Stimulated activated CD4-positive, alpha-beta T cell treated with anti-CD3 and anti-CD28 coated beads, TNF-alpha, amount 100 ng/mL, for 4 hours (primary cell): ENCODE measurements at regions not wholly inside any gene's neighbourhood (a gene's known extent, or its start where the extent isn't known, plus 50 kb on each side); places are given as distances from the start of the nearest gene placed in this dataset.

Source experiments
- DNase-seq, 3 experiments: peaks; one replicate each; pipeline ENCODE4 v3.0.0-alpha.2; 2020; ENCODE audit warnings: low read depth in 3 of 3

DNA sequence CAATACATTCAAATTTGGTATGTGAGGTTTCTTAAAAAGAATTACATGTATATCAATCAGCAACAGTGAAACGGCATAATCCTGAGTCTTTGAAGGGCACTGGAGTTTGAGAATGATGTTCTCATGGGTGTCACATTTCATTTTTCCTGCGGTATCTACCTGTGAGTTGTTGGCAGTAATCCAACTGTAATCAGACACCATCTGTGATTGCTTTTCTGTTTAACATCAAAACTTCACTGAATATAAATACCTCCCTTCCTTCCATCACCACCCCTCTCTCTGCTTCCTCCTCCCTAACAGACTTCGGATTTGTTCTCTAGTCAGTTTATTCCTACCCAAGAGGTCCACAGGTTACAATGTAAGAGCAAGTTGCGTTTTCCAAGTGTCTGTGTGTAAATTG lies 275.2 kb upstream of the PCSK5 start:
- DNase-seq: no peak

DNA sequence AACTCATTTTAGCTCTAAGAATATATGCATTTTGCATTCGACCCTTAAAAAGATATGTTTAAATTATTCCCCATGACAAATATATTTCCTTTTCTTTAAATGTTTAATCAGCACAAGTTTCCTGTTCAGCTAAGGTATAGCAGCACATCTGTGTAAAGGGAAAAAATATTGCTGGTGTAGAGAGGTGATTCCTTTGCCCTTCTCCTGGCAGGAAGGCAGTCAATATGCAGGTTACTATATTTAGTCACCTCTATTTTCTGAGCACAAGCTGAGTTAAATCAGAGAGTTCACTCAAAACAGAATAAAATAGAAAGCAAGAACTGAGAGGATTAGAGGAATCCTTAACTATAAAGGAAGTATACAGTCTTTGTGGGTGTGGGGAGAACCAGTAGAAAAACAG lies 274.4 kb upstream of the PCSK5 start:
- DNase-seq: no peak

DNA sequence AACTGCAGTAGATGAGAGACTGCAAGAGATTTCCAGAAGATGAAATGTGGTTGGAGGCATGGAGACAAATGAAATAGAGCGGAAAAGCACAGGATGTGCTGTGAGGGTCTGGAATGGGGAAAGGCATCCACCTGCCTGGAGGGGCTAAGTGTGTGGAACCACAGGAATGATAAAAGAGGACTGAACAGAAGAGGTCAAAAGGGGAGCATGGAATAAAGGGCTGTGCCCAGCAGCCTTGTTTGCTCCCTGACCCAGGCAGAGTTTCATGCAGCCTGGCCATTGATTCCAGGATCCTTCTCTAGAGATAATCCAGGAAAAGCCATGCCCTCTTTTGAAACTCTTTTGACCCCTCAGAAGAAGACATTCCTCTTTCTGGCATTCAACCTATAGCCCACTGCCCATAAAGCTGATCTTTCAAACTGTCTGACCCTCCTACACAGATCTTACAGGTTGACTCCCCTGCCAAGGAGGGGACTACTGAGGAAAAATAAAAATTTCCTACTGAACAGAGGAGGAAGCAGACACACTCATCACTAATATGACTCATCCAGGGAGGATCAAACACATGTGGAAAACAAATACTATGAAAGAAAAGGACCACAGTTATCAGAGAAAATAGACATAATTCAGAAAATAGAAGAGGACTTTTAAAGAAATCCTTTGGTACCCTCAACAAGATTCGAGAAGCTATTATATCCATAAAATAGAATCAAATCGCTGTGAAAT lies 273.5 kb upstream of the PCSK5 start:
- no peak for DNase-seq

DNA sequence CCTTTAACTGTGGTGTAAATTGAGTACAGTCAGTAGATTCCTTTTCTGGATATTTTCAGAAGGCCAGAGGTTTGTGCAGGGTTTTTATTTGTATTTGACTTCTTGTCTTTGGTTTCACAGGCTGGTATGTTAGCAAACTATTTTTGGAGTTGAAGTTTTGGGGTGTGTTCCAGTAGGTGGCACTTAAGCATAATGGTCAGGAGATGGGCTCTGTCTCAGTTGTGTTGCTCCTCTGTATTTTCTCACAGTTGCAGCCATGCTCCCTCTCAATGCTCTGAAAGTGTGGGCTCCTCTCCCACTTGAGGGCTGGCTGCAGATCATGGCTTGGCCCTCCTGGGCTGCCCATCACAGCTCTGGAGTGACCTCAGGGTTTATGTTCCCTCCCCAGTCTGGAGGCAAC lies 267.0 kb upstream of the PCSK5 start:
- DNase-seq: no peak

DNA sequence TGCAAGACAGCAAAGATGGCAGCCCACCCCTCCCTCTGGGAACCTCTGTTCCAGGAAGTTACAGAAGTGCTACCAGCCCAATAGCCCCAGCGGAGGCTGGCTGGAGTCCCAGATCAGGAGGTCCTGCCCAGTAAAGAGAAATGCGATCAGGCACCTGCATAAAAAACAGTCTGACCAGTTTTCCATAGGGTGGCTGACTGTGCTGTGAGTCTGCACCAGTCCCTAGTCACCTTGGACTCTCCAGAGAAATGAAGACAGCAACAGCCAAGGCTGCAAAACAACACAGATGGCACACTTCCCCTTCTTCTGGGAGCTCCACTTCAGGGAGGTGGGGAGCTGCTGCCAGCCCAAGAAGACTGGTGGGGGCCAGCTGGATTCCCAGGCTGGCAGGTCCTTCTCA lies 265.5 kb upstream of the PCSK5 start:
- DNase-seq: no peak

DNA sequence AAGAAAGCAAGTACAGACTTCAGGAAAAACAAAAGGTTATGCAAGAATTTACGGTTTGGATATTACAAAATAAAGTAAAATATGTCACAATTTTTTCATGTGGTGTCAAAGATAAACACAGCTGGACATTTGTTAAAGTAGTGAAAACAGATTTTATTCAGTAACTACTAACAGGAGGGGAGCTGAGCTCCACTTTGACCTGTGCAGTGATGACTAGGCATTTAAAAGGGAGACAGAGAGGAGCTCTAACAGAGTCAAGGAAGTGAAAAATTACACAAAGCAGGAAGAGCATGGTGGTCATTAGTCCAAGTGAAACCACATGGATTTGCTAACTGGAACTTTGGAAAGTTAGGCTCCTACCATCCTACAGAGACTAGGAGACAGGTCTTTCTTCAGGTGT lies 263.6 kb upstream of the PCSK5 start:
- no peak for DNase-seq

DNA sequence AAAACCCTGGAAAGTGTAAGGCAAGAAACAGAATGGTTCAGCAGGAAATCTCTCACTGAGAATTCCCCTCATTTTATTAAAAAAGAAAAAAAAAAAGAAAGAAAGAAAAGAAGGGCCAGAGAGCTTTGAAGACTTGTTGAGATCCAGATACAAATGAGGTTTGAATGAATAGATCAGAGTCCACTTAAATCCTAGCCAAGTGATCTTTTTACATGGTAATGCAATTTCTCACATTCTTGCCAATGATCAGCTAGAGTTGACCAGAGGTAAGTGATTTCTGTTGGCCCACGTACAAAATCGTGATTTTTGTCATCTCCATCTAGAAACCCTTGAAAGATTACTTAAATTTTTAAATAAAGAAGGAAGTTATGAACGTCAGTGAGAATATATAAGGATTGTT lies 261.5 kb upstream of the PCSK5 start:
- no peak for DNase-seq

DNA sequence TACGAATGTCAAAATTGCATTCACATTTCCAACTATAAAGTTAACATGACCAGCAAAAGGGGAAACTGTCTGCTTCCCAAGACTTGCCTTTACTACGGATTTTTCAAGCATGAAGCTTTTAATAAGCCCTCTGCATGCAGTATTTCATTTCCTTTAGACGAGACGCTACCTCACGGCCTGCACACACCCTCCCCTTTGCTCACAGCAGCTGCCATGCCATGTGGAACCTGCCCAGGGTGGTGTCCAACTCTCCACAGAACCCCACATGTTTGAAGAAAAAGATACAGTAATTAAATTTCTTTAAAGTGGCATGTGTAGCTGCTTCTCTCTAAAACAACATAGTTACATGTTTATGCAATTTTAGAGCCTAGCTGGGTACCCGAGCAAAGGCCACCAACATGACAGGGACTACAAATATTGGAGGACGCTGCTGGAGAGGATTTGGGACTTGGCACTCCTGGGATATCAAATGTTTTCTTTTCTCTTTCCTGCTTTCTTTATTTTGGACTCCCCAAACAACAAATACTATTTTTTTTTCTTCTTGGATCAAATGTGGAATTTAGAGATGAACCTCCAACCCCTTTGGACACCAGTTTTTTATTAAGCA lies 256.9 kb upstream of the PCSK5 start:
- no peak for DNase-seq

DNA sequence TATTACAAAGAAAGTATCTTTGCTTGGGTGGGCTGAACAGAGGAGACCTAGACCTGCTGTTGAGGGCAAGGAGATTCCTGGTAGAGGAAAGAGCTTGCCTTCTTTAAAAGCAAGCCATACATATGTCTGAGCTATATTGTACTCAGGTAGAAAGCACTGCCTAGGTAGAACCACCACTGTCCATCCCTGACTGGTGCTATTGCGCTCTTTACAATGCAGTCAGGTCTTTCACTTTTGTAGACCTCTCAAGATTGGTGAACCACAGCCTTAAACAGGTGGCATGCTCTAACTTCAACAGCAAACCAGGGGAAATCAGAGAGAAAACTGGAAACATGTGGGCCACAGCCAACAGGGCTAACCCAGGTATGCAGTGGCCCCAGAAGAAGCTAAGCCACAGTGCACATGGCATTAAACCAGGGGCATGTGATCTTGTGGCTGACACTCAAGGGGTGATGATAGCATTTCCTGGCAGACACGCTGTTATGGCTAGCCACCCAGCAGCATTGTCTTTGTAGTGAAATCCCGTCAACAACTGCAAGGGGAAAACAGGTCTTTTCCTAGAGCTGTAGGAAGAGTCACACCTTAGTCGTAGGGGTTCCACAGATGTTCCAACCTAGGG lies 253.9 kb upstream of the PCSK5 start:
- no peak for DNase-seq

DNA sequence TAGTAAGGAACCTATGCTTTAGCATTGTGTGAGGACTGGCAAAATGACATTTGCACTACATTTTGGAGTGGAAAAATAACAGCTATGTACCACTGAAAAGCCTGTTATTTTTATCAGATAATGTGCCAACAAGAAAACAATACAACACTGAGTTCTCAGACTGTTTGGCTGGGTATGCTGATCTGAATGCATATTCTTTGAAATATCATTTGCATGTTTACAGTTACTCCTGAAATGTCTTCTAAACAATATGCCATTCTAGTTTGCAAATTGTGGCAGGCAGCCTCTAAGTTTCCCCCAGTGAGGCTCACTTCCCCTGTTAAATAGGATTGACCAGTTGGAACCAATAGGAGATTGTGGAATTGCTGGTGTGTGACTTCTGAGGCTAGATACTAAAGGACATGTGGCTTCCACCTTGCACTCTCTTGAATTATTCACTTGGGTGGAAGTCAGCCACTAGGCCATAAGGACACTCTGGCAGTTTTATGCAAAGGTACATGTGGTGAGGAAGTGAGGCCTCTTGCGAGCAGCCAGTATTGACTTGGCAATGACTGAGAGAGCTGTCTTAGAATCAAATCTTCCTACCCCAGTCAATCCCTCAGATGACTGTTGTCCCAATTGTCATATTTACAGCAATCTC lies 250.4 kb upstream of the PCSK5 start:
- DNase-seq: no peak

DNA sequence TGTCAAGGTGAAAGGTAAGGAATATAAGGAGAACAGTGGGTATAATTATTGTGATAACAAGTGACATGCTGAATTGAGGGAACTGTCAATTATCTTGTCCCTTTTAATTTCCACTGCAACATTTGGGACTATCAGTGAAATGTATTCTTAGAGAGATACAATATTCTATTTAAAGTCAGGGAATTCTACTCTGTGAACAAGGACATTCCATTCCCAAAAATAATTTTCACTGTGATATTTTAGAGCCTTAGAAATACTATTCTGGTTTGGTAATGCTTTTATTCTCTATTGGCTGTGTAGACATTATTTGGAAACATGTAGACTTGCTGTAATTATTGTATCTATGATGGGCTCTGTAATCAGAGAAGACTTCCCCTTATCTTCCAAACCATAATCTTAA lies 248.0 kb upstream of the PCSK5 start:
- no peak for DNase-seq

DNA sequence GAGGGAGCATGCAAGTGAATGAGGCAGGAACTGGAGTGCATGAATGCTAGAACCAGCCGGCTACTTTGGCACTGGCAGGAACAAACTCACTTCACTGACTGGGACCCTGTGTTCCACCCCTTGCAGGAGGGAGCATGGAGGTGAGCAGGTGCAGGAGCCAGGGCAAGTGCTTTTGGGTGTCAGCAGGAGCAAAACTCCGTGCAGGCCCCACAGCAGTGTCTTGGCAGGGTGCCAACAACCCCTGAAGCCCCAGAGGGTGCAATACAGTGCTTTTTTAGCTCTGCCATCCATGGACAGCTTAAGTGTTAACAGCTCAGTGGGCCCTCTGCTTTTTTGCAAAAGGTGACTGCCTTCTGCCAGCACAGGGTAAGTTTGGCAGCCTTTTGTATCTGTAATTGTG lies 245.8 kb upstream of the PCSK5 start:
- no peak for DNase-seq

DNA sequence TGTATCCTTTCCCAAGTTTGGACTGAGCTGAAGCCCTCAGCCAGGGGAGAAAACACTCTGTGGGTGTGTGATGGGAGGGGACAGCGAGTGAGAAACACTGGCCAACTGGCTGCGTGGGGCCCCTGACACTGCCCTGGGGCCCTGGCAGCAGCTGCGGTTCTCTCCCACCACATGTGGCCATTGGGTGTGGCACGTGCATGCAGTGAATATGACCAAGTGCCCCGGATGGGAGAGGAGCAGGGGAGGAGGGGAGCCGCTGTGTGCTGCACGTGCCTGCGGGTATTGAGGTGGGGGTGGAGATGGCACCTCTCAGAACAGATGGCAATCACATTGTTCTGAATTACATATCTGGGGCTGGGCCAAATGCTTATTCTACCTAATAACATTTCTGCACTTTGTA lies 242.4 kb upstream of the PCSK5 start:
- DNase-seq: no peak

DNA sequence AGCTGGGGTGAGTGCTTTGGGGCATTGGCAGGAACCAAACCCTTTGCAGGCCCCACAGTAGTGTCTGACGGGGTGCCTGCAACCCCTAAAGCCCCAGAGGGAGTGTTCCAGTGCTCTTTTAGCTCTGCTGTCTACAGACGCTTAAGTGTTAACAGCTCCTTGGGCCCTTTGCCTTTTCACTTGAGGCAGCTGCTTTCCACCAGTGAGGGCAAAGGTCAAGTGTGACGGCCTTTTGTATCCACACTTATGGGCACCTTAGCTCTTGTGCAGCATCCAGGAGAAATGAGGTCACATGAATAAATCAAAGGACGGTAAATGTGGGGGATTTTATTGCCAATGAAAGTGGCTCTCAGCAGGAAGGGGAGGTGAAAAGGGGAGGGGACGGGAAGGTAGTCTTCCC lies 241.4 kb upstream of the PCSK5 start:
- DNase-seq: no peak

DNA sequence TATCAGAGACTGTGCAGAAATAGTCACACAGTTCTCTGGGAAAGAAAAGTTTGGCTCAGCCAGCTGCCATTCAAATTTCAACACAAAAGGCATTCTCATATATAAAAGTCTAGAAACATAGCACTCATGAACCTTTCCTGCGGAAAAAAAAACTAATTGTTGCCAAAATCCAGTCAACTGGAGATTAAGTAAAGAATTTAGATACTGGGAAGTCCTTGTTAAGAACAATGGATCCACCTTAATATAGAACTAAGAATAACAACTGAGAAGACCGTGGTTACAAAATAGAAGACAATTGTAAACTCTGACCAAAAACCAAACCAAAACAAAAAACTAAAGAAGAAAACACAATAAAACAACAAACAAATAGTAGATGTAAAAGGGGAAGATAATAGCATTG lies 238.8 kb upstream of the PCSK5 start:
- DNase-seq: no peak

DNA sequence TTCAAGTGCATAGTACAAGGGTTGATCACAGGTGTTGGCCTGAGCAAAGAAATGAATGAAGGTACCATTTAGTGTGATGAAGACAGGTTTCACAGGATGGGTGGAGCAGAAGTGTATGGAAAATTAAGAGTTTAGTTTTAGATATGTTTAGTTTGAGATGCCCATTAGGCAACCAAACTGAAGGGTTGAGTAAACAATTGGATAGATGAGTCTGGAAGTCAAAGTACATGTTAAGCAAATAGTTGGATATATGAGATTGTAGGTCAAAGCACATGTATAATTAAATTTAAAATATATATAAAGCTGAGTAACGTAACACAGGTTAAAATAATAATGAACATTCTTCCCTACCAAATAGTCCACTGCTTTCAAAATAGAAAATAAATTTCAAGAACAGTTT lies 237.1 kb upstream of the PCSK5 start:
- no peak for DNase-seq

DNA sequence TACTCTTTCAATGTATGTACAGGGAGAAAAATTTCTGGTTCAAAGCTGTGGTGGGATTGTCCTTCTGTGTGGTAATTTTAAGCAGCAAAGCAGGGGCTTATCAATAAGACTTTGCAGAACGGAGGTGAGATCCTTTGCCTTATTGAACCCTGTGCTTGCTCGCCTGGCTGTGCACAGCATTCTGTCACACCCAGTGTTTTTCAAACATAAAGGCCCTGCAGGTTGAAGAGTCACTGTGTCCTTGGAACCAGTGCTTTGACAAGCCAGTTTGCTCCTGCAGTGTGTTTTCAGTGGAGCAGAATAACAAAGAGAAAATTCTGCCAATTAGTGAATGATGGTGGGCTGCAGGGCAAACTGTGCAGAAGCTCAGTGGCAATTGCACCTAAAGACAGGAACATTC lies 236.7 kb upstream of the PCSK5 start:
- DNase-seq: no peak

DNA sequence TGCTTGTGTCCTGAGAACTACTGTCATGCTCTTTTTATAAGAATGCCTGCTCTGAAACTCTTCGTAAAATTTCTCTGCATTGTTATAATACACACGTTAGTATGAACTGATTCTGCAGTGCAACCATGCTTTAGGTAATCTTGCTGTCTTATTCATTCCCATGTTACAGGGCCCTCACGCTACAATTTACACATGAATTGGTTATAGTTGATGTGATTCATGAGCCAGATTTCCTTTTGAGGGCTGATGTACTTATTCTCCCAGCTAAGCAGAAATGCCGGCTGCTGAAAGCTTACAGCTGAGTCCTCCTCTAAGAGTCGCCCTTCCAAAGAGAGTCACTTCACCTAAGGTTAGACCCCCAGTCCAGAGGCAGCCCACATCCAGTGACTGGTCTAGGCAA lies 233.5 kb upstream of the PCSK5 start:
- DNase-seq: no peak

DNA sequence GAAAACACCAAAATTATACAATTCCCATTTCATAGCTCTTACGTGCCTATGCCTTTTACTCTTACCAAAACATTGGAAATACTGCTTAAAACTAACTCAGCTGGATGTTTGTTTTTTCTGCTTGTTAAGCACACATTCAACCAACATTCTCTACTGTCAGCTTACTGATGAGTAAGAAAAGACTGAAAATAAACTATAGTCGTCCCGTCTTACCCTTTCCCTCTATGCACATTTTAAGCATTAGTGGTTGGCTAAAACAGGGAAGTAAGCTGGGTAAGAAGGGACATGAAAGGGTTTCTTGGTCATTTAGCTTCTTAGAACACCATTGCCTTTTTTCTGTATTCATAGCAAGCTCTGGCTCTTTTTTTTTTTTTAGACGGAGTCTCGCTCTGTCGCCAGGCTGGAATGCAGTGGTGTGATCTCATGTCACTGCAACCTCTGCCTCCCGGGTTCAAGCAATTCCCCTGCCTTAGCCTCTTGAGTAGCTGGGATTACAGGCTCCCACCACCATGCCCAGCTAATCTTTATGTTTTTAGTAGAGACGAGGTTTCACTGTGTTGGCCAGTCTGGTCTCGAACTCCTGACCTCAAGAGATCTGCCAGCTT lies 232.1 kb upstream of the PCSK5 start:
- no peak for DNase-seq

DNA sequence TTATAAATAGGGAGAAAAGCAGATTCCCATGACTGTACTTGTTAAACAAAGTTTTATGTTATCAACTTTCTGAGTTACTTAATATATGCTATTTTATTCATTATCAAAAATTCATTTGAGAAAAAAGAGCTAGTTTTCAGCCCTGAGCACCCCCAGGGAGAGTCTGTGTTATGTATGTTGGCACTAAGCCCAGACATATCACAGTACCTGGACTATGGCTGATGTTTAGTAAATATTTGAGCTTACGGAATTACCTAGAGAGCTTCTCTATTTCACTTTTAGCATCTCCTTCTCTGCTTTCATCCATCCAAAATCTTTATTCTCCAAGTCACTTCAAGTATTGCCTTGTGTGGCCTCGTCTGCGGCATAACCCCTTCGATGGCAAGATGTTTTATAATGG lies 225.9 kb upstream of the PCSK5 start:
- no peak for DNase-seq

DNA sequence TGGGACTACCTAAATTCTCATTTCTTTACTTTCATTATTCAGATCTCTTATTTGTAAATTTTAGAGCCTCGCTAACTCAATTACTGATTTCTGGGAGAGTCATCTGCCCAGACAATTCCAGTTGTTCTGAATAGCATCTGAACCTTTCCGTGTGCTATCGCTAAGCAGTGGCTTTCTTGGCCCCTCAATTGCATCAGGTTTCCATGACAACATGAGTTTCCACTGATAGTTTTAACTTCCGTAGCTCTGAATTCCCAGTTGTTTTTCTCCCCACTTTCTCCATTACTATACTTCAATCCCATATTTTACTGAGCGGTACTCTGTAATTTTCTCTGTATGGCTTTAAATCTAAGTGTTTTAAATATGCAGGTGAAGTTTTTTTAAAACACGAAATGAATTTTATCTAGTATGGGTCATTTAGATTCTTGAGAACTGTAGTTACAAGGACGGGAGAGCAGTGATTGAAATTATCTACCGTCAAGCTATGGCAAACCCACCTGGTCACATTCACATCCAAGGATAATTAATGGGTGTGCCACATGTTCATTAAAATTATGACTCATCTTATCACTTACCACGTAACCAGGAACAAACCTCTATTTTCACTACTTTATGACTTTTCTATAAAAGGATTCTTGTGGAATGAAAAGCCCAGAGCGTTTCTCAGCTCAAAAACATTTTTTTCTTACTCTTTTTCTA lies 223.5 kb upstream of the PCSK5 start:
- DNase-seq: no peak

DNA sequence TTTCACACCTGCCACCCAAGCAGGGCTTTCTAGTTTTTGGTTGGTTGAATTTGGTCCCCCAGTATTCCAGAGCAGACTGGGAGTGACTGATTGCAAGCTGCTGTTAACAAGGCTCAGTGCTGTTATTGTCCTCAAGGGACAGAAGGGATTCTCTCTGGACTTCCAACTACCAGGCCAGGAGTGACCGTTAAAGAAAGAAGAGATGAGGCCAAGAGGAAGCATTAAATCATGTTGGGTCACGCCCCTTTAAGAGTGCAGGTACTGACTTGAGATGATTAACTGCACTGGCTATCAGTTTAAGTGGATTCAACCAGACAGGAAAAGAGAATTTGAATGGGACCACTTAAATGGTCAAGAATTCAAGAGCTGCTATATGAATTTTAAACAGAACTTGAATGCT lies 220.8 kb upstream of the PCSK5 start:
- no peak for DNase-seq
